ENCODE measurements at regions not wholly inside any gene's neighbourhood (a gene's known extent, or its start where the extent isn't known, plus 50 kb on each side); places are given as distances from the start of the nearest gene placed in this dataset.

- H3K9ac ChIP-seq (ENCODE audit: low read depth, low read length, poor library complexity), result no peak overlapping the region
- DNase-seq (ENCODE audit: low spot score), result no peak
- no CpG with 5 or more reads among the region's 4 CpGs for WGBS, 2 donors (ENCODE audit: extremely low coverage in 2 of 2, insufficient read length in 2 of 2, insufficient replicate concordance in 1 of 2)
- no peaks in the 10 kb centered on the region for H3K27me3 ChIP-seq (ENCODE audit: control insufficient read depth in 3 of 3, insufficient read depth in 3 of 3, low read depth in 1 of 3, low read length in 3 of 3)
- no peaks in the 10 kb centered on the region for H3K4me1 ChIP-seq (ENCODE audit: control insufficient read depth in 2 of 2, insufficient read depth in 1 of 2, low read depth in 1 of 2, low read length in 2 of 2)
- no peak overlapping the region for H4K8ac ChIP-seq (ENCODE audit: low read depth, low read length)
- H2BK12ac ChIP-seq (ENCODE audit: low read length), result no peak overlapping the region
- no peak overlapping the region for H2BK5ac ChIP-seq (ENCODE audit: low read length)
- H4K91ac ChIP-seq (ENCODE audit: low read depth, low read length, poor library complexity), result no peak overlapping the region
- H3K9me3 ChIP-seq (replicated peaks in 1 of 2; ENCODE audit: control insufficient read depth in 2 of 2, insufficient read depth in 1 of 2, low read depth in 1 of 2, low read length in 2 of 2), result no peaks in the 10 kb centered on the region
- H2BK15ac ChIP-seq (ENCODE audit: low read length), result no peak overlapping the region
- no peak overlapping the region for H3K4ac ChIP-seq (ENCODE audit: low read length)
- no peak overlapping the region for H3K4me2 ChIP-seq (ENCODE audit: insufficient read depth, low read length, poor library complexity, severe bottlenecking)
- H3K4me3 ChIP-seq (ENCODE audit: low read length in 2 of 2), result no peak overlapping the region
- no peaks in the 10 kb centered on the region for H3K79me1 ChIP-seq (ENCODE audit: low read depth, low read length)
- H2AK5ac ChIP-seq (ENCODE audit: low read depth, low read length), result no peak overlapping the region
- no peak overlapping the region for H2BK120ac ChIP-seq (ENCODE audit: low read depth, low read length)
- H3K36me3 ChIP-seq (replicated peaks in 1 of 2; ENCODE audit: control insufficient read depth in 2 of 2, insufficient read depth in 2 of 2, low read length in 2 of 2), result no peaks in the 10 kb centered on the region
- no peak overlapping the region for H3K23ac ChIP-seq (ENCODE audit: low read depth, low read length, poor library complexity)
- no peak overlapping the region for H3K18ac ChIP-seq (ENCODE audit: low read length)
- H3K27ac ChIP-seq (replicated peaks; ENCODE audit: low read length), result no peak overlapping the region
- H2AFZ ChIP-seq (ENCODE audit: low read length), result no peak overlapping the region
- no peak overlapping the region for H3K14ac ChIP-seq (ENCODE audit: low read length)
These were observed 514.6 kb downstream of the TLE4 start for GRCh38 chr9:80086386-80086785.

- no peaks in the 10 kb centered on the region for H3K27me3 ChIP-seq (ENCODE audit: control insufficient read depth in 3 of 3, insufficient read depth in 3 of 3, low read depth in 1 of 3, low read length in 3 of 3)
- no peak overlapping the region for H3K9ac ChIP-seq (ENCODE audit: low read depth, low read length, poor library complexity)
- no CpG with 5 or more reads among the region's 1 CpG for WGBS, 2 donors (ENCODE audit: extremely low coverage in 2 of 2, insufficient read length in 2 of 2, insufficient replicate concordance in 1 of 2)
- H3K9me3 ChIP-seq (replicated peaks in 1 of 2; ENCODE audit: control insufficient read depth in 2 of 2, insufficient read depth in 1 of 2, low read depth in 1 of 2, low read length in 2 of 2), result no peaks in the 10 kb centered on the region
- H3K4me3 ChIP-seq (ENCODE audit: low read length in 2 of 2), result no peak overlapping the region
- H2BK12ac ChIP-seq (ENCODE audit: low read length), result no peak overlapping the region
- no peak overlapping the region for H2BK15ac ChIP-seq (ENCODE audit: low read length)
- no peak overlapping the region for H3K4ac ChIP-seq (ENCODE audit: low read length)
- no peak overlapping the region for H2AK5ac ChIP-seq (ENCODE audit: low read depth, low read length)
- H2BK120ac ChIP-seq (ENCODE audit: low read depth, low read length), result no peak overlapping the region
- H3K18ac ChIP-seq (ENCODE audit: low read length), result no peak overlapping the region
- H3K4me2 ChIP-seq (ENCODE audit: insufficient read depth, low read length, poor library complexity, severe bottlenecking), result no peak overlapping the region
- H3K36me3 ChIP-seq (replicated peaks in 1 of 2; ENCODE audit: control insufficient read depth in 2 of 2, insufficient read depth in 2 of 2, low read length in 2 of 2), result no peaks in the 10 kb centered on the region
- no peak overlapping the region for H4K91ac ChIP-seq (ENCODE audit: low read depth, low read length, poor library complexity)
- no peak overlapping the region for H4K8ac ChIP-seq (ENCODE audit: low read depth, low read length)
- no peaks in the 10 kb centered on the region for H3K4me1 ChIP-seq (ENCODE audit: control insufficient read depth in 2 of 2, insufficient read depth in 1 of 2, low read depth in 1 of 2, low read length in 2 of 2)
- no peaks in the 10 kb centered on the region for H3K79me1 ChIP-seq (ENCODE audit: low read depth, low read length)
- H3K14ac ChIP-seq (ENCODE audit: low read length), result no peak overlapping the region
- H2BK5ac ChIP-seq (ENCODE audit: low read length), result no peak overlapping the region
- no peak for DNase-seq (ENCODE audit: low spot score)
- no peak overlapping the region for H3K23ac ChIP-seq (ENCODE audit: low read depth, low read length, poor library complexity)
- H2AFZ ChIP-seq (ENCODE audit: low read length), result no peak overlapping the region
- no peak overlapping the region for H3K27ac ChIP-seq (replicated peaks; ENCODE audit: low read length)
These were observed 513.9 kb downstream of the TLE4 start for GRCh38 chr9:80085668-80086067.

- Histone ChIP-seq H3K4ac (ENCODE audit: low read length) (no peak overlapping the region), H2BK12ac (ENCODE audit: low read length) (no peak overlapping the region), H3K79me1 (ENCODE audit: low read depth, low read length) (no peaks in the 10 kb centered on the region), H2AFZ (ENCODE audit: low read length) (no peak overlapping the region), H3K23ac (ENCODE audit: low read depth, low read length, poor library complexity) (no peak overlapping the region), H4K8ac (ENCODE audit: low read depth, low read length) (no peak overlapping the region), H3K4me2 (ENCODE audit: insufficient read depth, low read length, poor library complexity, severe bottlenecking) (no peak overlapping the region), H2BK5ac (ENCODE audit: low read length) (no peak overlapping the region), H2AK5ac (ENCODE audit: low read depth, low read length) (no peak overlapping the region), H3K9me3 (replicated peaks in 1 of 2; ENCODE audit: control insufficient read depth in 2 of 2, insufficient read depth in 1 of 2, low read depth in 1 of 2, low read length in 2 of 2) (no peaks in the 10 kb centered on the region), H3K4me1 (ENCODE audit: control insufficient read depth in 2 of 2, insufficient read depth in 1 of 2, low read depth in 1 of 2, low read length in 2 of 2) (no peaks in the 10 kb centered on the region), H3K14ac (ENCODE audit: low read length) (no peak overlapping the region), H3K4me3 (ENCODE audit: low read length in 2 of 2) (no peak overlapping the region), H2BK120ac (ENCODE audit: low read depth, low read length) (no peak overlapping the region), H4K91ac (ENCODE audit: low read depth, low read length, poor library complexity) (no peak overlapping the region), H3K27me3 (ENCODE audit: control insufficient read depth in 3 of 3, insufficient read depth in 3 of 3, low read depth in 1 of 3, low read length in 3 of 3) (no peaks in the 10 kb centered on the region), H3K27ac (replicated peaks; ENCODE audit: low read length) (no peak overlapping the region), H3K36me3 (replicated peaks in 1 of 2; ENCODE audit: control insufficient read depth in 2 of 2, insufficient read depth in 2 of 2, low read length in 2 of 2) (no peaks in the 10 kb centered on the region), H2BK15ac (ENCODE audit: low read length) (no peak overlapping the region), H3K9ac (ENCODE audit: low read depth, low read length, poor library complexity) (no peak overlapping the region), H3K18ac (ENCODE audit: low read length) (no peak overlapping the region)
- DNase-seq (ENCODE audit: low spot score), result no peak
- no CpG with 5 or more reads among the region's 2 CpGs for WGBS, 2 donors (ENCODE audit: extremely low coverage in 2 of 2, insufficient read length in 2 of 2, insufficient replicate concordance in 1 of 2)
These were observed 510.4 kb downstream of the TLE4 start for GRCh38 chr9:80082213-80082612.

GRCh38 chr9:80078826-80079225 is 507.1 kb downstream of the TLE4 start:
- H3K4me2 ChIP-seq (ENCODE audit: insufficient read depth, low read length, poor library complexity, severe bottlenecking), result no peak overlapping the region
- H3K4ac ChIP-seq (ENCODE audit: low read length), result no peak overlapping the region
- H3K36me3 ChIP-seq (replicated peaks in 1 of 2; ENCODE audit: control insufficient read depth in 2 of 2, insufficient read depth in 2 of 2, low read length in 2 of 2), result no peaks in the 10 kb centered on the region
- H2BK5ac ChIP-seq (ENCODE audit: low read length), result no peak overlapping the region
- H2AK5ac ChIP-seq (ENCODE audit: low read depth, low read length), result no peak overlapping the region
- H3K4me1 ChIP-seq (ENCODE audit: control insufficient read depth in 2 of 2, insufficient read depth in 1 of 2, low read depth in 1 of 2, low read length in 2 of 2), result no peaks in the 10 kb centered on the region
- H3K9me3 ChIP-seq (replicated peaks in 1 of 2; ENCODE audit: control insufficient read depth in 2 of 2, insufficient read depth in 1 of 2, low read depth in 1 of 2, low read length in 2 of 2), result no peaks in the 10 kb centered on the region
- H4K8ac ChIP-seq (ENCODE audit: low read depth, low read length), result no peak overlapping the region
- no peak overlapping the region for H2AFZ ChIP-seq (ENCODE audit: low read length)
- no peak overlapping the region for H4K91ac ChIP-seq (ENCODE audit: low read depth, low read length, poor library complexity)
- H2BK15ac ChIP-seq (ENCODE audit: low read length), result no peak overlapping the region
- H2BK12ac ChIP-seq (ENCODE audit: low read length), result no peak overlapping the region
- H3K27me3 ChIP-seq (ENCODE audit: control insufficient read depth in 3 of 3, insufficient read depth in 3 of 3, low read depth in 1 of 3, low read length in 3 of 3), result no peaks in the 10 kb centered on the region
- no peaks in the 10 kb centered on the region for H3K79me1 ChIP-seq (ENCODE audit: low read depth, low read length)
- no peak overlapping the region for H3K9ac ChIP-seq (ENCODE audit: low read depth, low read length, poor library complexity)
- no peak overlapping the region for H2BK120ac ChIP-seq (ENCODE audit: low read depth, low read length)
- H3K23ac ChIP-seq (ENCODE audit: low read depth, low read length, poor library complexity), result no peak overlapping the region
- no peak overlapping the region for H3K14ac ChIP-seq (ENCODE audit: low read length)
- no peak overlapping the region for H3K27ac ChIP-seq (replicated peaks; ENCODE audit: low read length)
- no peak overlapping the region for H3K4me3 ChIP-seq (ENCODE audit: low read length in 2 of 2)
- DNase-seq (ENCODE audit: low spot score), result no peak
- no CpG with 5 or more reads among the region's 1 CpG for WGBS, 2 donors (ENCODE audit: extremely low coverage in 2 of 2, insufficient read length in 2 of 2, insufficient replicate concordance in 1 of 2)
- H3K18ac ChIP-seq (ENCODE audit: low read length), result no peak overlapping the region
